CD4-positive, alpha-beta T cell treated with Interleukin-17A for 4 hours (primary cell): ENCODE measurements at regions not wholly inside any gene's neighbourhood (a gene's known extent, or its start where the extent isn't known, plus 50 kb on each side); places are given as distances from the start of the nearest gene placed in this dataset.
"Not testable (repeated sequence)": the region's sequence is repeated elsewhere in the genome, so short reads cannot be mapped to it uniquely, and the experiment has no call there.

Experiments used
- DNase-seq: peaks from one replicate; pipeline ENCODE4 v3.0.0-alpha.2; 2020; ENCODE audit warnings: mixed read lengths

GRCh38 chr5:156155598-156155997, 171.4 kb upstream of the SGCD start:
- DNase-seq: no peak

GRCh38 chr5:156164306-156164705, 162.7 kb upstream of the SGCD start:
- no peak for DNase-seq

- DNase-seq: no peak
Measured at GRCh38 chr5:156169495-156169894, 157.5 kb upstream of the SGCD start.

GRCh38 chr5:156170351-156170961, 156.5 kb upstream of the SGCD start:
- DNase-seq: no peak

- no peak for DNase-seq
Measured at GRCh38 chr5:156174225-156174624, 152.7 kb upstream of the SGCD start.

GRCh38 chr5:156178117-156178516, 148.8 kb upstream of the SGCD start:
- no peak for DNase-seq

- no peak for DNase-seq
Measured at GRCh38 chr5:156181656-156182055, 145.3 kb upstream of the SGCD start.

GRCh38 chr5:156182174-156182967, 144.6 kb upstream of the SGCD start:
- DNase-seq: no peak

- DNase-seq: no peak
Measured at GRCh38 chr5:156186760-156187159, 140.2 kb upstream of the SGCD start.

- no peak for DNase-seq
Measured at GRCh38 chr5:156188016-156188415, 138.9 kb upstream of the SGCD start.

GRCh38 chr5:156189628-156190027, 137.3 kb upstream of the SGCD start:
- DNase-seq: no peak

- DNase-seq: no peak
Measured at GRCh38 chr5:156191547-156191946, 135.4 kb upstream of the SGCD start.

- DNase-seq: no peak
Measured at GRCh38 chr5:156197042-156197635, 129.8 kb upstream of the SGCD start.

GRCh38 chr5:156199045-156199444, 127.9 kb upstream of the SGCD start:
- DNase-seq: no peak

GRCh38 chr5:156200938-156201787, 125.8 kb upstream of the SGCD start:
- no peak for DNase-seq

GRCh38 chr5:156201788-156202403, 125.1 kb upstream of the SGCD start:
- no peak for DNase-seq

GRCh38 chr5:156208271-156208670, 118.7 kb upstream of the SGCD start:
- DNase-seq: no peak

- no peak for DNase-seq
Measured at GRCh38 chr5:156218367-156219158, 108.4 kb upstream of the SGCD start.

GRCh38 chr5:156219483-156220005, 107.4 kb upstream of the SGCD start:
- DNase-seq: no peak

GRCh38 chr5:156221816-156222215, 105.1 kb upstream of the SGCD start:
- no peak for DNase-seq

- no peak for DNase-seq
Measured at GRCh38 chr5:156223547-156223946, 103.4 kb upstream of the SGCD start.

- not testable (repeated sequence) for DNase-seq
Measured at GRCh38 chr5:156226485-156226884, 100.5 kb upstream of the SGCD start.
